GM12865 (cell line): ENCODE measurements at regions not wholly inside any gene's neighbourhood (a gene's known extent, or its start where the extent isn't known, plus 50 kb on each side); places are given as distances from the start of the nearest gene placed in this dataset.

Source experiments
- DNase-seq: peaks from one replicate; pipeline ENCODE4 v3.0.0; 2010; ENCODE audit warnings: low read depth
- H3K4me3 ChIP-seq: 2 replicates; pipeline ENCODE4 v1.5.1; 2011; ENCODE audit warnings: mild to moderate bottlenecking, low read depth, low read length, control low read depth
- CTCF ChIP-seq: IDR thresholded peaks from 2 replicates; pipeline ENCODE4 v1.5.1; 2011; ENCODE audit warnings: low read length, control low read depth, low read depth, inconsistent platforms; ENCODE audit not compliant: insufficient read depth; ENCODE audit errors: missing control alignments

GRCh38 chr4:72814241-72814640 lies 245.2 kb upstream of the ADAMTS3 start:
- no peak for DNase-seq
- no peak for TF ChIP-seq CTCF
- no peak overlapping the region for H3K4me3 ChIP-seq

GRCh38 chr4:72809208-72809607 lies 240.2 kb upstream of the ADAMTS3 start:
- no peak overlapping the region for H3K4me3 ChIP-seq
- no peak for TF ChIP-seq CTCF
- DNase-seq = no peak

- H3K4me3 ChIP-seq = no peak overlapping the region
- no peak for TF ChIP-seq CTCF
- no peak for DNase-seq
These were observed 236.3 kb upstream of the ADAMTS3 start for GRCh38 chr4:72805284-72805683.

DNA sequence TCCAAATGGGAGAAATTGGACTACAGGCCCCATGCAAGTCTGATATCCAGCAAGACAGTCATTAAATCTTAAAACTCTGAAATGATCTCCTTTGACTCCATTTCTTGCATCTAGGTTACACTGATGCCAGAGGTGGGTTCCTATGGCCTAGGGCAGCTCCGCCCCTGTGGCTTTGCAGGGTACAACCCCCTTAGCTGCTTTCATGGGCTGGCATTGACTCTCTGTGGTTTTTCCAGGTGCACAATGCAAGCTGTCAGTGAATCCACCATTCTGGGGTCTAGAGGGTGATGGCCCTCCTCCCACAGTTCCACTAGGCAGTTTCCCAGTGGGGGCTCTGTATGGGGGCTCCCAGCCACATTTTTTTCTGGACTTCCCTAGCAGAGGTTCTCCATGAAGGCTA lies 228.5 kb upstream of the ADAMTS3 start:
- no peak overlapping the region for H3K4me3 ChIP-seq
- DNase-seq = no peak
- TF ChIP-seq CTCF = no peak

DNA sequence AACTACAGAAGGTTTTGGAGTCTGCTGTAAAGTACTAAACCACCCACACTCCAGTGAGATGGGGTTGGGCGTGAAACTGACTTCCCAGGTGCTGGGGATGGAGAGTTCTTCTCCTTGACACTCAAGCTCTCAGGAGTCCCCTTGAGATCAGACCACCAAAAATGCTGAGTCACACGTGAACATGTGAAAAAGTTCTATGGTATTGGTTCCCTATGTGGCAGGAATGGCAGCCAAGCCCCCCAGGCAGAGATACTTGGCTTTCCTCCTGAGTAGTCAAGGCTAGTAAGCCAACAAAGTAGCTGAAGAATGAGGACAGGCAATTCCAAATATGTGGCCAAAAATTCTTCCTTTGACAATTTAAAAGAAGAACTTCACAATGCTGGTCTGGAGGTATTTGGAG lies 222.0 kb upstream of the ADAMTS3 start:
- no peak for DNase-seq
- H3K4me3 ChIP-seq = no peak overlapping the region
- TF ChIP-seq CTCF = no peak

DNA sequence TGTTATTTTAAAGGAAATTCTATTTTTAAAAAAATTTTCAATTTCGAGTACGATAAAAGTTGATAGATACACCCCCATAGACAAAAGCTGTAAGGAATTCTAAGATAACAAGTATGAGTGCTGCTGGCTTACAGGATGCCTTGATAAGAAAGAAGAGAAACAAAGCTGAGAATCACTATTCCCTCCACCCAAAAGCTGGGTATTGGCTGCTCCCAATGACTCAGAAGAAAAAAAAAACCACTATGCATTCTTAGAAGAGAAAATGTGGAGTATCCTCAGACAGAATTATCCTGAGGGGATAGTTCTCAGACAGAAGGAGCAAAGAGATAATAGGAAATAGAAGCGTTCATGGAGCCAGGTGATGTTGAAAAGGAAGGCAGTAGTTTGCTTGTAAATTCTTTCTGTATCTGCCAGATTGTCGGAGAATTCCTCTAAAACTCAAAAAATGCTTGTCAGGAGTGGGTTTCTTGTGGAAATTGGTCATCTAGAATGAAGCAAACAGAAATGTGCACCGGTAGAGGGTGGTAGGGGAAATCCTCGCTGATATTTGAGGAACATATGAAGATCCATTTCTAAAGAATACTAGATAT lies 217.5 kb upstream of the ADAMTS3 start:
- no peak for DNase-seq
- TF ChIP-seq CTCF = no peak
- no peak overlapping the region for H3K4me3 ChIP-seq

- no peak for TF ChIP-seq CTCF
- H3K4me3 ChIP-seq = no peak overlapping the region
- no peak for DNase-seq
These were observed 210.2 kb upstream of the ADAMTS3 start for GRCh38 chr4:72779241-72779640.
